Activated CD8-positive, alpha-beta T cell treated with anti-CD3 and anti-CD28 coated beads for 36 hours (primary cell): ENCODE measurements at regions not wholly inside any gene's neighbourhood (a gene's known extent, or its start where the extent isn't known, plus 50 kb on each side); places are given as distances from the start of the nearest gene placed in this dataset.

ENCODE experiments used
- ATAC-seq: fragments of 200-7000 bp; cut with Tn5 transposase; one replicate; pipeline ENCODE4 v1.10.0; 2021; ENCODE audit warnings: mild to moderate bottlenecking, moderate library complexity
- CTCF ChIA-PET: fragments of 350-600 bp; sonication (Branson Sonifier 250); formaldehyde crosslinking; loops from one replicate; lab custom pipeline; 2021; ENCODE audit warnings: antibody characterized with exemption; lab: Charles Lee
- POLR2A ChIA-PET: fragments of 350-600 bp; sonication (Branson Sonifier 250); formaldehyde crosslinking; loops from one replicate; lab custom pipeline; 2021; ENCODE audit warnings: antibody characterized with exemption; lab: Charles Lee
- DNase-seq: peaks from one replicate; pipeline ENCODE4 v3.0.0-alpha.2; 2020
- H3K27ac Mint-ChIP-seq: one replicate; pipeline ENCODE4 v1.8.0; 2021; ENCODE audit warnings: mild to moderate bottlenecking, mixed read lengths
- H3K27me3 Mint-ChIP-seq: one replicate; pipeline ENCODE4 v1.8.0; 2021; ENCODE audit warnings: mixed read lengths
- H3K36me3 Mint-ChIP-seq: one replicate; pipeline ENCODE4 v1.8.0; 2021; ENCODE audit warnings: low read depth, mixed read lengths
- H3K4me1 Mint-ChIP-seq: one replicate; pipeline ENCODE4 v1.8.0; 2021; ENCODE audit warnings: low read depth, mixed read lengths
- H3K4me3 Mint-ChIP-seq: one replicate; pipeline ENCODE4 v1.8.0; 2021; ENCODE audit warnings: mild to moderate bottlenecking, moderate library complexity, mixed read lengths
- H3K9me3 Mint-ChIP-seq: one replicate; pipeline ENCODE4 v1.8.0; 2021; ENCODE audit warnings: mixed read lengths
- intact Hi-C: fragments of 100-400 bp; cut with micrococcal nuclease; formaldehyde crosslinking; loops from one replicate; pipeline ENCODE4 v1.10.0; 2022
- TF ChIP-seq, protein P1 (sequence below): fragments of 200-600 bp; IDR thresholded peaks from one replicate; pipeline ENCODE4 v1.8.0; 2022; ENCODE audit warnings: antibody characterized with exemption, mild to moderate bottlenecking

DNA sequence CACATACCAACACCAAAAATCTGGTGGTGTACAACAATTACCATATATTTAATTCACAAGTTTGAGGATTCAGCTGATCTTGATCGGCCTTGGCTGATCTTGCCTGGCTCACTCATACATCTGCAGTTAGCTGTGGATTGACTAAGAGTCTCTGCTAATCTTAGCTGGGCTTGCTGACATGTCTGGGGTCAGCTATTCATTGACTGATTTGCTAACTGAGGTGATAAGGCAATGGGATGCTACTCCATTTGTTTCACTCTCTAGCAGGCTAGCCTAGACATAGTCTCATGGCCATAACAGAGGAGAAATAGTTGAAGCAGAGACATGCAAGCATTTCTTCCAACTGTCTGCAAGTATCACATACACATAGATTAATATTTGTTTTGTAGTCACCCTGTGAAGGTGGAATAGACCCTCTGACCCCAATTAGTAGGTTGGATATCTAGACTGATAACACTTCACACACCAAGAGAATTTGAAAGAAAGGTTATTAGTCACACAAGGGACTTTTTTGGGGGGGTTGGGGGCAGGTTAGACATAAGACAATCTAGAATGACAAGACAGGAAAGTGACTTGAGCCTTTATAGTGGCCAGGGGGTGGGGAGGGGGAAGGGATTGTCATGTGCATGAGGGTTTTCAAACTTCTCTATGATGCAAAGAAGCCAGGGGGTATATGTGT lies 142.3 kb downstream of the BARHL2 start:
- ATAC-seq = no peak
- no peak for DNase-seq
- Mint-ChIP-seq H3K27ac (no peak overlapping the region), H3K27me3 (peaks cover 9% of the 10 kb centered on the region), H3K36me3 (no peaks in the 10 kb centered on the region), H3K4me3 (no peak overlapping the region), H3K4me1 (no peaks in the 10 kb centered on the region), H3K9me3 (no peaks in the 10 kb centered on the region)
- intact Hi-C loops = no loop called here
- ChIA-PET POLR2A (no interaction called here), CTCF (interaction anchor here (0.9 kb wide), 1 partner anchor 13 kb away, joined by 4 read pairs; no protein-coding TSS in a partner anchor)
- TF ChIP-seq, protein P1, sequence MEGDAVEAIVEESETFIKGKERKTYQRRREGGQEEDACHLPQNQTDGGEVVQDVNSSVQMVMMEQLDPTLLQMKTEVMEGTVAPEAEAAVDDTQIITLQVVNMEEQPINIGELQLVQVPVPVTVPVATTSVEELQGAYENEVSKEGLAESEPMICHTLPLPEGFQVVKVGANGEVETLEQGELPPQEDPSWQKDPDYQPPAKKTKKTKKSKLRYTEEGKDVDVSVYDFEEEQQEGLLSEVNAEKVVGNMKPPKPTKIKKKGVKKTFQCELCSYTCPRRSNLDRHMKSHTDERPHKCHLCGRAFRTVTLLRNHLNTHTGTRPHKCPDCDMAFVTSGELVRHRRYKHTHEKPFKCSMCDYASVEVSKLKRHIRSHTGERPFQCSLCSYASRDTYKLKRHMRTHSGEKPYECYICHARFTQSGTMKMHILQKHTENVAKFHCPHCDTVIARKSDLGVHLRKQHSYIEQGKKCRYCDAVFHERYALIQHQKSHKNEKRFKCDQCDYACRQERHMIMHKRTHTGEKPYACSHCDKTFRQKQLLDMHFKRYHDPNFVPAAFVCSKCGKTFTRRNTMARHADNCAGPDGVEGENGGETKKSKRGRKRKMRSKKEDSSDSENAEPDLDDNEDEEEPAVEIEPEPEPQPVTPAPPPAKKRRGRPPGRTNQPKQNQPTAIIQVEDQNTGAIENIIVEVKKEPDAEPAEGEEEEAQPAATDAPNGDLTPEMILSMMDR = no peak

DNA sequence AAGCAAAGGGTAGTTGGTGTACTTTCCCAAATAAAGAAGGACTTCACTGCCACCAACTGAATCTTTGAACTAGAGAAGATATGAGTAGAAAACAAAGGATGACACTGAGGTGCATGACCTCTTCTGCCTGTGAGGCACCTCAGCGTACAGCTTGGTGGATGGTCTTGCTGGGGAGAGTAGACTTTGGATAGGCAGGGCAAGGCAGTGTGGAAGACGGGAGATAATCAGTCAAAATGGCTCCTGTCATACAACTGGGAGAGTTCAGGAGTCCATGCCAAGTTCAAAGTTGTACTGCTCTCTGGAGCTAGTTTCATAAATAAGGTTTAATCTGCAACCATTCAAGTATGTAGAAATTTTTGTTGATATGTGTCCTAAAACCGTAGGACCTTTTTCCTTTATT lies 143.4 kb downstream of the BARHL2 start:
- Mint-ChIP-seq H3K4me1 (no peaks in the 10 kb centered on the region), H3K27ac (no peak overlapping the region), H3K4me3 (no peak overlapping the region), H3K27me3 (peaks cover 9% of the 10 kb centered on the region), H3K9me3 (no peaks in the 10 kb centered on the region), H3K36me3 (no peaks in the 10 kb centered on the region)
- intact Hi-C loops = no loop called here
- TF ChIP-seq, protein P1 = no peak
- POLR2A ChIA-PET = no interaction called here
- ATAC-seq (no peak), DNase-seq (no peak)
- CTCF ChIA-PET = interaction anchor here (0.7 to 1.7 kb wide), 2 partner anchors 8 to 593 kb away, joined by 3 to 4 read pairs; no protein-coding TSS in a partner anchor

- peaks cover 9% of the 10 kb centered on the region for H3K27me3 Mint-ChIP-seq
- no peaks in the 10 kb centered on the region for H3K4me1 Mint-ChIP-seq
- TF ChIP-seq, protein P1 = no peak
- no peaks in the 10 kb centered on the region for H3K9me3 Mint-ChIP-seq
- no peak for ATAC-seq
- no peak overlapping the region for H3K27ac Mint-ChIP-seq
- intact Hi-C loops = no loop called here
- DNase-seq = no peak
- no peaks in the 10 kb centered on the region for H3K36me3 Mint-ChIP-seq
- H3K4me3 Mint-ChIP-seq = no peak overlapping the region
- CTCF ChIA-PET = no interaction called here
- POLR2A ChIA-PET = no interaction called here
Measured at GRCh38 chr1:90572446-90572845, 144.7 kb downstream of the BARHL2 start.

DNA sequence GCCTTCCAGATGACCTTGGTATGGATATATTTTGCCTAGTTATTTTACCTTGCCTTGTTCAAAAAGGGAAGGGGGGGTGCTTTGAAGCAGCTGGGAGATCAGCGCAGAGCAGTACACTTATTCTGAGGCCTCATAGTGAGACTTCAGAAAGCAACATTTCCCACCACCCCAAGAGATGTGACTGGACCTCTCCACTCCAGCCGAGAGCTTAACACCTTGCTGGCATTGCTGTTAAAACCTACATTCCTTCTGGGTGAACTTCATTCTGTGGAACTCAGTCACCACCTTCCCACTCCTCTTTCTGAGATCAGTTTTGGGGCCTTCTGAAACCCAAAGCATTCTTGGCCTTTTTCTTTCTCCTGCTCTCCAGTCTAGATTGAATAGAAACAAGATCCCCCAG lies 148.7 kb downstream of the BARHL2 start:
- DNase-seq (no peak), ATAC-seq (no peak)
- Mint-ChIP-seq H3K9me3 (no peaks in the 10 kb centered on the region), H3K4me3 (no peak overlapping the region), H3K27me3 (peaks cover 10% of the 10 kb centered on the region), H3K4me1 (no peaks in the 10 kb centered on the region), H3K36me3 (no peaks in the 10 kb centered on the region), H3K27ac (no peak overlapping the region)
- ChIA-PET POLR2A (interaction anchor here (0.6 kb wide), 1 partner anchor 302 kb away, joined by 7 read pairs; no protein-coding TSS in a partner anchor), CTCF (interaction anchor here (1.8 kb wide), 1 partner anchor 11 kb away, joined by 17 read pairs; no protein-coding TSS in a partner anchor)
- intact Hi-C loops = no loop called here
- TF ChIP-seq, protein P1 = no peak

GRCh38 chr1:90564164-90564563 lies 152.9 kb downstream of the BARHL2 start:
- TF ChIP-seq, protein P1 = no peak
- ChIA-PET POLR2A (no interaction called here), CTCF (interaction anchor here (1.2 kb wide), 1 partner anchor 15 kb away, joined by 5 read pairs; no protein-coding TSS in a partner anchor)
- intact Hi-C loops = no loop called here
- no peaks in the 10 kb centered on the region for H3K36me3 Mint-ChIP-seq
- no peaks in the 10 kb centered on the region for H3K9me3 Mint-ChIP-seq
- no peak overlapping the region for H3K4me3 Mint-ChIP-seq
- H3K27me3 Mint-ChIP-seq = peaks cover 2% of the 10 kb centered on the region
- H3K27ac Mint-ChIP-seq = no peak overlapping the region
- DNase-seq (no peak), ATAC-seq (no peak)
- no peaks in the 10 kb centered on the region for H3K4me1 Mint-ChIP-seq
